Lower lobe of right lung (tissue), 2 donors: ENCODE measurements at regions not wholly inside any gene's neighbourhood (a gene's known extent, or its start where the extent isn't known, plus 50 kb on each side); places are given as distances from the start of the nearest gene placed in this dataset.

Experiments
- ATAC-seq, 2 donors: fragments of 200-7000 bp; cut with Tn5 transposase; one replicate each; pipeline ENCODE4 v1.9.1; 2020 to 2022; ENCODE audit warnings: mild to moderate bottlenecking in 2 of 2, moderate library complexity in 2 of 2
- DNase-seq: peaks from one replicate; pipeline ENCODE4 v3.0.0-alpha.2; 2020
- H3K27ac ChIP-seq: fragments of 200-600 bp; one replicate; pipeline ENCODE4 v1.8.0; 2022
- H3K27me3 ChIP-seq: fragments of 200-600 bp; one replicate; pipeline ENCODE4 v1.8.0; 2022; ENCODE audit warnings: low read depth
- H3K36me3 ChIP-seq: fragments of 200-600 bp; one replicate; pipeline ENCODE4 v1.8.0; 2022; ENCODE audit warnings: mild to moderate bottlenecking
- H3K4me1 ChIP-seq: fragments of 200-600 bp; one replicate; pipeline ENCODE4 v1.8.0; 2022
- H3K4me3 ChIP-seq: fragments of 200-600 bp; one replicate; pipeline ENCODE4 v1.8.0; 2022; ENCODE audit warnings: mild to moderate bottlenecking
- H3K9me3 ChIP-seq: fragments of 200-600 bp; one replicate; pipeline ENCODE4 v1.8.0; 2022
- CTCF ChIP-seq: fragments of 200-600 bp; IDR thresholded peaks from one replicate; pipeline ENCODE4 v1.8.0; 2022; ENCODE audit warnings: antibody characterized with exemption, mild to moderate bottlenecking
- intact Hi-C: fragments of 100-400 bp; cut with DNase I; formaldehyde crosslinking; loops from one replicate; pipeline ENCODE4 v1.11.0; 2022
- donor health status: DM: no; HTN: yes; CAD: no; lungs with severe emphysema.

GRCh38 chr16:9509663-9510062, 418.2 kb downstream of the HAPSTR1 start:
- no peak for TF ChIP-seq CTCF
- H3K36me3 ChIP-seq = no peaks in the 10 kb centered on the region
- intact Hi-C loops = no loop called here
- H3K9me3 ChIP-seq = no peaks in the 10 kb centered on the region
- no peaks in the 10 kb centered on the region for H3K4me1 ChIP-seq
- no peaks in the 10 kb centered on the region for H3K27me3 ChIP-seq
- no peak for ATAC-seq
- DNase-seq = no peak
- no peak overlapping the region for H3K27ac ChIP-seq
- H3K4me3 ChIP-seq = no peak overlapping the region

GRCh38 chr16:9511389-9511788, 419.9 kb downstream of the HAPSTR1 start:
- Histone ChIP-seq H3K9me3 (no peaks in the 10 kb centered on the region), H3K27ac (no peak overlapping the region), H3K4me3 (no peak overlapping the region), H3K4me1 (no peaks in the 10 kb centered on the region), H3K27me3 (no peaks in the 10 kb centered on the region), H3K36me3 (no peaks in the 10 kb centered on the region)
- intact Hi-C loops = no loop called here
- no peak for TF ChIP-seq CTCF
- no peak for ATAC-seq
- DNase-seq = no peak

GRCh38 chr16:9516444-9516843, 425.0 kb downstream of the HAPSTR1 start:
- intact Hi-C loops = no loop called here
- Histone ChIP-seq H3K4me3 (no peak overlapping the region), H3K9me3 (no peaks in the 10 kb centered on the region), H3K27me3 (no peaks in the 10 kb centered on the region), H3K27ac (no peak overlapping the region), H3K4me1 (no peaks in the 10 kb centered on the region), H3K36me3 (no peaks in the 10 kb centered on the region)
- DNase-seq (no peak), ATAC-seq (no peak)
- TF ChIP-seq CTCF = no peak

GRCh38 chr16:9518051-9518450, 426.6 kb downstream of the HAPSTR1 start:
- ATAC-seq = no peak
- no peak for TF ChIP-seq CTCF
- intact Hi-C loops = no loop called here
- no peak for DNase-seq
- Histone ChIP-seq H3K4me3 (no peak overlapping the region), H3K36me3 (no peaks in the 10 kb centered on the region), H3K4me1 (no peaks in the 10 kb centered on the region), H3K27me3 (no peaks in the 10 kb centered on the region), H3K9me3 (no peaks in the 10 kb centered on the region), H3K27ac (no peak overlapping the region)

- no peak for TF ChIP-seq CTCF
- no peak for DNase-seq
- no peak overlapping the region for H3K4me3 ChIP-seq
These were observed 427.1 kb downstream of the HAPSTR1 start for GRCh38 chr16:9518581-9518980.

More at GRCh38 chr16:9518581-9518980, 427.1 kb downstream of the HAPSTR1 start:
- intact Hi-C loops = no loop called here
- Histone ChIP-seq H3K27me3 (no peaks in the 10 kb centered on the region), H3K36me3 (no peaks in the 10 kb centered on the region), H3K27ac (no peak overlapping the region), H3K4me1 (no peaks in the 10 kb centered on the region), H3K9me3 (no peaks in the 10 kb centered on the region)
- ATAC-seq = no peak
